Upper lobe of left lung (tissue), 4 donors: ENCODE measurements at regions not wholly inside any gene's neighbourhood (a gene's known extent, or its start where the extent isn't known, plus 50 kb on each side); places are given as distances from the start of the nearest gene placed in this dataset.

ENCODE experiments used
- CTCF ChIP-seq, 6 experiments: fragments of 450-650 bp in 4 of 6; fragments of 200-600 bp in 2 of 6; sonication (generic) in 2 of 6; IDR thresholded peaks; one replicate each; pipeline ENCODE4 v1.5.1; 2016 to 2019; ENCODE audit warnings: antibody characterized with exemption in 6 of 6
- POLR2A ChIP-seq, 4 donors: fragments of 450-650 bp; IDR thresholded peaks; one replicate each; pipeline ENCODE4 v1.5.1; 2016 to 2017; ENCODE audit warnings: antibody characterized with exemption in 4 of 4, mild to moderate bottlenecking in 2 of 4

- TF ChIP-seq CTCF (IDR thresholded peaks at IDR 0.05) = no peak
- TF ChIP-seq POLR2A (IDR thresholded peaks at IDR 0.05) = no peak
These were observed 206.4 kb upstream of the FAT1 start for GRCh38 chr4:186930024-186930423.
